Mucosa of descending colon (tissue), 3 donors: ENCODE measurements at regions not wholly inside any gene's neighbourhood (a gene's known extent, or its start where the extent isn't known, plus 50 kb on each side); places are given as distances from the start of the nearest gene placed in this dataset.
"Not testable (repeated sequence)": the region's sequence is repeated elsewhere in the genome, so short reads cannot be mapped to it uniquely, and the experiment has no call there.

ENCODE experiments used
- ATAC-seq: fragments of 200-7000 bp; cut with Tn5 transposase; one replicate; pipeline ENCODE4 v1.9.1; 2020; ENCODE audit warnings: mild to moderate bottlenecking, moderate library complexity
- DNase-seq, 3 donors: peaks; one replicate each; pipeline ENCODE4 v3.0.0-alpha.2; 2020
- H3K36me3 ChIP-seq: fragments of 200-600 bp; one replicate; pipeline ENCODE4 v1.8.0; 2021; ENCODE audit warnings: low read depth, mild to moderate bottlenecking
- H3K4me1 ChIP-seq: fragments of 200-600 bp; one replicate; pipeline ENCODE4 v1.8.0; 2021; ENCODE audit warnings: low read depth, mild to moderate bottlenecking
- H3K4me3 ChIP-seq: fragments of 200-600 bp; one replicate; pipeline ENCODE4 v1.8.0; 2021; ENCODE audit warnings: mild to moderate bottlenecking
- H3K9me3 ChIP-seq: fragments of 200-600 bp; one replicate; pipeline ENCODE4 v1.8.0; 2021; ENCODE audit warnings: mild to moderate bottlenecking
- CTCF ChIP-seq: fragments of 200-600 bp; IDR thresholded peaks from one replicate; pipeline ENCODE4 v1.8.0; 2022; ENCODE audit warnings: antibody characterized with exemption, mild to moderate bottlenecking
- intact Hi-C, 2 donors: fragments of 100-400 bp; cut with DNase I in 1 of 2; cut with micrococcal nuclease in 1 of 2; formaldehyde crosslinking; loops; one replicate each; pipeline versions ENCODE4 v1.11.0 to v1.11.1; 2022; cut with DNase I, micrococcal nuclease
- donor health status: DM: no; HTN: no; CAD: no; lungs with moderate emphysema.
- donor health status: DM: no; HTN: no; CAD: no.
- donor health status: DM: no; HTN: yes; CAD: no.

DNA sequence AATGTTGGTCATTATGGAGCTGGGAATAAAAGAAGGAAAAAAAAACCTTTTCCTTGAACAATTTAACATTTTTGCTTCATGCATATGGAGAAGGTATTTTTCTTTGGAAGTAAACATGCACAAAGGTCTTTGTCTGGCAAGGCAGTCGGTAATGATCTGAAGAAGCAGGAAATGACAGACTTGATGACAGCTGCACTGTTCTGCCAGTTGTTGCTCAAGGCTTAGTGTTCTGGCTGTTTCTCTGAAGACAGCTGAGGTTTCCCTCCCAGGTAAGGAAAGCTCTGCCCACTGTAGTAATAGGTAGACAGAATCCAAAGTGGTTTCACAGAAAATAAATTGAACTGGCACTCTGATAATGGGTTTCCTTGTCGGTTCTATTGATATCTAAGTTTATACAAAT, 308.4 kb upstream of the GCFC2 start:
- TF ChIP-seq CTCF = no peak
- Histone ChIP-seq H3K4me3 (no peak overlapping the region), H3K4me1 (no peaks in the 10 kb centered on the region), H3K9me3 (no peaks in the 10 kb centered on the region), H3K36me3 (no peaks in the 10 kb centered on the region)
- intact Hi-C loops = no loop called here
- ATAC-seq (peak; percentile 36), DNase-seq (peak in 1 of 3 donors; percentile 3)

- no peaks in the 10 kb centered on the region for H3K9me3 ChIP-seq
- H3K36me3 ChIP-seq = no peaks in the 10 kb centered on the region
- H3K4me3 ChIP-seq = no peak overlapping the region
- no peak for TF ChIP-seq CTCF
- no peak for ATAC-seq
- intact Hi-C loops = no loop called here
- H3K4me1 ChIP-seq = no peaks in the 10 kb centered on the region
- DNase-seq = no peak
Measured at GRCh38 chr2:76009484-76009883, 298.8 kb upstream of the GCFC2 start.

DNA sequence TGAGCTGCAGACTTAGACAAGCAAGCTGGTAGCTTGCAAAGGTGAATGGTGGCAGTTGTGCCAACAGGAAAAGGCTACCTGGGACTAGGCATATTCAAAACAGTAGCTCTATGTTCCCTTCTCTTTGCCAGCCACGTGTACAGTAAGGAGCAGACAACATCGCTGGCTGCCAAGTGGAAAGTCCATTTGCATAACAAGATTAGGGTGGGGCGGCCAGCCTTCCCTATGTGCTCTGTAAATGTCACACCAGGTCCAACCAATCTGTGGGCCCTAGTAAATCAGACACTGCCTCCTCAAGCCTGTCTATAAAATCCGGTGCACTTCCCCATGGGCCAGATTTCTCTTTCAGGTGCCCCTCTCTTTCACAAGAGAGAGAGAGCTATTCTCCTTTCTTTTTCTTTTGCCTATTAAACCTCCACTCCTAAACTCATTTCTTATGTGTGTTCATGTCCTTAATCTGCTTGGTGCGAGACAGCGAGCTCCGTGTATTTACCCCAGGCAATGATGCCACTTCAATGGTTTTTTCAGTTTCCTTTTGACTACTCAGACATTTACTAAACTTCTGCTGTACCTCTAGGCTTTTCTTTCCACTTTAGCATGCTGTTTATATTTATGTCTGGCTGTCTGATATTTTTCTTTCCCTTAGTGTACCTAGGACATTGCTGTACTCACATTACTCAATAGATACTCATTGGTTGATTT, 297.4 kb upstream of the GCFC2 start:
- intact Hi-C loops = no loop called here

GRCh38 chr2:76000425-76000824, 289.7 kb upstream of the GCFC2 start:
- TF ChIP-seq CTCF = no peak
- no peak overlapping the region for H3K4me3 ChIP-seq
- ATAC-seq = no peak
- no peaks in the 10 kb centered on the region for H3K4me1 ChIP-seq
- no peaks in the 10 kb centered on the region for H3K36me3 ChIP-seq
- no peaks in the 10 kb centered on the region for H3K9me3 ChIP-seq
- intact Hi-C loops = no loop called here
- DNase-seq = no peak

More for the DNA sequence above, 297.4 kb upstream of the GCFC2 start:
- Histone ChIP-seq H3K9me3 (no peaks in the 10 kb centered on the region), H3K4me1 (no peaks in the 10 kb centered on the region), H3K4me3 (no peak overlapping the region), H3K36me3 (no peaks in the 10 kb centered on the region)
- TF ChIP-seq CTCF = no peak
- peak; percentile 68 to 82 (median 71) for DNase-seq
- ATAC-seq = peak; percentile 100

DNA sequence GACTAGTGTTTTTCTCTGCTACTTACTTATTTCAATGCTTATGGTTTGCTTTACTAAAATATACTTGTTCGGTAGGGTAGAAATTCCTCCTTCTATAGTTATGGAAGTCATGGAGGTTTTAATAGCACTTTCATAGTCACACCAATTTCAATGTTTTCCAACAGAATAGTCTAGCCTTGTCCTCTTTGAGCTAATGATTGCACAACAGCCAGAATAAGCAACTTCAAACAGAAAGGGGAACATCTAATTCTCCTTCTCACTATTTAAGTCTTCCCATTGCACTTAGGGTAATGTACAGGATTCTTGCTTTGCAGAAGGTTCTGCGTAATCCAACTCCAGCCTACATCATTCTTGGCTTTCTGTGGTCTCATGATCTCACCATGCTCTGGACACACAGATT, 287.7 kb upstream of the GCFC2 start:
- no peak overlapping the region for H3K4me3 ChIP-seq
- intact Hi-C loops = no loop called here
- no peak for TF ChIP-seq CTCF
- no peak for DNase-seq
- no peak for ATAC-seq
- H3K36me3 ChIP-seq = no peaks in the 10 kb centered on the region
- H3K4me1 ChIP-seq = no peaks in the 10 kb centered on the region
- no peaks in the 10 kb centered on the region for H3K9me3 ChIP-seq

- no peaks in the 10 kb centered on the region for H3K36me3 ChIP-seq
- DNase-seq = no peak
- no peaks in the 10 kb centered on the region for H3K4me1 ChIP-seq
- no peak for TF ChIP-seq CTCF
- H3K9me3 ChIP-seq = no peaks in the 10 kb centered on the region
- intact Hi-C loops = no loop called here
- H3K4me3 ChIP-seq = no peak overlapping the region
- no peak for ATAC-seq
Measured at GRCh38 chr2:75994759-75995158, 284.0 kb upstream of the GCFC2 start.

DNA sequence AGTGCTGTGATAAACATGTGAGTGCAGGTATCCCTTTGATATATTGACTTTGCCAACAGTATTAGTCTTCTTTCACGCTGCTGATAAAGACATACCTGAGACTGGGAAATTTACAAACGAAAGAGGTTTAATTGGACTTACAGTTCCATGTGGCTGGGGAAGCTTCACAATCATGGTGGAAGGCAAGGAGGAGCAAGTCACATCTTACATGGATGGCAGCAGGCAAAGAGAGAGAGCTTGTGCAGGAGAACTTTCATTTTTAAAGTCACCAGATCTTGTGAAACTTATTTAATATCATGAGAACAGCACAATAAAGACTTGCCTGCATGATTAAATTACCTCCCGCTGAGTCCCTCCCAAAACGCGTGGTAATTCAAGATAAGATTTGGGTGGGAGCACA, 277.9 kb upstream of the GCFC2 start:
- DNase-seq, H3K4me3 ChIP-seq, intact Hi-C loops, H3K4me1 ChIP-seq, H3K9me3 ChIP-seq, H3K36me3 ChIP-seq, ATAC-seq: not testable (repeated sequence)
